NCI-H510A treated with DMSO at 0.1 percent for 48 hours (cell line): ENCODE measurements at regions not wholly inside any gene's neighbourhood (a gene's known extent, or its start where the extent isn't known, plus 50 kb on each side); places are given as distances from the start of the nearest gene placed in this dataset.

Experiments used
- DNase-seq: peaks from one replicate; lab custom pipeline; 2025; lab: John Stamatoyannopoulos, UW

GRCh38 chr5:2249026-2249425 is 366.3 kb upstream of the IRX4 start:
- DNase-seq, result no peak

- no peak for DNase-seq
These were observed 359.8 kb upstream of the IRX4 start for GRCh38 chr5:2242539-2242938.

- no peak for DNase-seq
These were observed 359.1 kb upstream of the IRX4 start for GRCh38 chr5:2241842-2242241.

- DNase-seq, result no peak
These were observed 357.6 kb upstream of the IRX4 start for GRCh38 chr5:2240118-2240904.

- DNase-seq, result no peak
These were observed 356.6 kb upstream of the IRX4 start for GRCh38 chr5:2239201-2239910.

- DNase-seq, result no peak
These were observed 356.0 kb upstream of the IRX4 start for GRCh38 chr5:2238732-2239131.

- DNase-seq, result no peak
These were observed 344.7 kb upstream of the IRX4 start for GRCh38 chr5:2227433-2227832.

- no peak for DNase-seq
These were observed 342.0 kb upstream of the IRX4 start for GRCh38 chr5:2224689-2225088.

- DNase-seq, result no peak
These were observed 340.6 kb upstream of the IRX4 start for GRCh38 chr5:2223303-2223702.

- no peak for DNase-seq
These were observed 339.7 kb upstream of the IRX4 start for GRCh38 chr5:2222246-2222992.

- DNase-seq, result no peak
These were observed 338.7 kb upstream of the IRX4 start for GRCh38 chr5:2221450-2221849.

GRCh38 chr5:2220741-2221140 is 338.0 kb upstream of the IRX4 start:
- DNase-seq, result no peak

- no peak for DNase-seq
These were observed 336.5 kb upstream of the IRX4 start for GRCh38 chr5:2219149-2219776.

GRCh38 chr5:2217219-2217618 is 334.5 kb upstream of the IRX4 start:
- DNase-seq, result no peak

GRCh38 chr5:2214910-2215590 is 332.3 kb upstream of the IRX4 start:
- DNase-seq, result no peak

GRCh38 chr5:2213121-2213730 is 330.5 kb upstream of the IRX4 start:
- no peak for DNase-seq

- DNase-seq, result no peak
These were observed 329.8 kb upstream of the IRX4 start for GRCh38 chr5:2212481-2212880.

- no peak for DNase-seq
These were observed 325.5 kb upstream of the IRX4 start for GRCh38 chr5:2208239-2208544.

- no peak for DNase-seq
These were observed 324.9 kb upstream of the IRX4 start for GRCh38 chr5:2207416-2208238.

- no peak for DNase-seq
These were observed 324.3 kb upstream of the IRX4 start for GRCh38 chr5:2207109-2207399.
